Skeletal muscle satellite cell (primary cell): ENCODE measurements at regions not wholly inside any gene's neighbourhood (a gene's known extent, or its start where the extent isn't known, plus 50 kb on each side); places are given as distances from the start of the nearest gene placed in this dataset.

Experiments
- H3K27me3 ChIP-seq: 2 replicates; pipeline ENCODE4 v1.7.0; 2013; ENCODE audit warnings: low read length; ENCODE audit not compliant: control insufficient read depth, insufficient read depth
- H3K36me3 ChIP-seq: 2 replicates; pipeline ENCODE4 v1.7.0; 2013; ENCODE audit warnings: mild to moderate bottlenecking, control low read depth, low read length; ENCODE audit not compliant: insufficient read depth
- H3K4me1 ChIP-seq: 2 replicates; pipeline ENCODE4 v1.7.0; 2013; ENCODE audit warnings: low read length; ENCODE audit not compliant: control insufficient read depth, insufficient read depth
- H3K4me2 ChIP-seq: 2 replicates; pipeline ENCODE4 v1.7.0; 2013; ENCODE audit warnings: mild to moderate bottlenecking, low read length
- H3K4me3 ChIP-seq: 2 replicates; pipeline ENCODE4 v1.7.0; 2013; ENCODE audit warnings: low read length
- H3K9ac ChIP-seq: 2 replicates; pipeline ENCODE4 v1.7.0; 2013; ENCODE audit warnings: mild to moderate bottlenecking, low read depth, low read length, moderate library complexity
- H3K9me3 ChIP-seq: replicated peaks from 2 replicates; pipeline ENCODE4 v1.7.0; 2013; ENCODE audit warnings: mild to moderate bottlenecking, control low read depth, low read length

- Histone ChIP-seq H3K4me1 (no peaks in the 10 kb centered on the region), H3K27me3 (peaks cover 7% of the 10 kb centered on the region), H3K9me3 (no peaks in the 10 kb centered on the region), H3K4me2 (no peak overlapping the region), H3K4me3 (no peak overlapping the region), H3K36me3 (no peaks in the 10 kb centered on the region), H3K9ac (no peak overlapping the region)
Observed at GRCh38 chr5:136924490-136924889, 559.1 kb upstream of the TRPC7 start.

- peaks cover 6% of the 10 kb centered on the region for H3K27me3 ChIP-seq
- no peaks in the 10 kb centered on the region for H3K9me3 ChIP-seq
- H3K36me3 ChIP-seq = no peaks in the 10 kb centered on the region
- no peak overlapping the region for H3K9ac ChIP-seq
- no peaks in the 10 kb centered on the region for H3K4me1 ChIP-seq
- H3K4me3 ChIP-seq = no peak overlapping the region
- no peak overlapping the region for H3K4me2 ChIP-seq
Observed at GRCh38 chr5:136910625-136911024, 545.3 kb upstream of the TRPC7 start.

GRCh38 chr5:136909906-136910305, 544.6 kb upstream of the TRPC7 start:
- Histone ChIP-seq H3K4me3 (no peak overlapping the region), H3K4me1 (no peaks in the 10 kb centered on the region), H3K36me3 (no peaks in the 10 kb centered on the region)

GRCh38 chr5:136907371-136907770, 542.0 kb upstream of the TRPC7 start:
- H3K4me1 ChIP-seq = no peaks in the 10 kb centered on the region
- H3K4me2 ChIP-seq = no peak overlapping the region
- H3K9me3 ChIP-seq = no peaks in the 10 kb centered on the region
- H3K27me3 ChIP-seq = peaks cover 6% of the 10 kb centered on the region
- no peak overlapping the region for H3K4me3 ChIP-seq
- no peaks in the 10 kb centered on the region for H3K36me3 ChIP-seq
- H3K9ac ChIP-seq = no peak overlapping the region

More at GRCh38 chr5:136909906-136910305, 544.6 kb upstream of the TRPC7 start:
- H3K27me3 ChIP-seq = peaks cover 6% of the 10 kb centered on the region
- no peak overlapping the region for H3K4me2 ChIP-seq
- no peak overlapping the region for H3K9ac ChIP-seq
- no peaks in the 10 kb centered on the region for H3K9me3 ChIP-seq

GRCh38 chr5:136906545-136906944, 541.2 kb upstream of the TRPC7 start:
- Histone ChIP-seq H3K9me3 (no peaks in the 10 kb centered on the region), H3K4me2 (no peak overlapping the region), H3K27me3 (peaks cover 6% of the 10 kb centered on the region), H3K9ac (no peak overlapping the region), H3K4me1 (no peaks in the 10 kb centered on the region), H3K36me3 (no peaks in the 10 kb centered on the region), H3K4me3 (no peak overlapping the region)

- no peak overlapping the region for H3K4me2 ChIP-seq
- no peaks in the 10 kb centered on the region for H3K4me1 ChIP-seq
- H3K9ac ChIP-seq = no peak overlapping the region
- H3K27me3 ChIP-seq = peaks cover 9% of the 10 kb centered on the region
- H3K4me3 ChIP-seq = no peak overlapping the region
- H3K9me3 ChIP-seq = no peaks in the 10 kb centered on the region
- no peaks in the 10 kb centered on the region for H3K36me3 ChIP-seq
Observed at GRCh38 chr5:136905571-136905970, 540.2 kb upstream of the TRPC7 start.

- Histone ChIP-seq H3K4me2 (no peak overlapping the region), H3K27me3 (peaks cover 8% of the 10 kb centered on the region), H3K9ac (no peak overlapping the region), H3K9me3 (no peaks in the 10 kb centered on the region), H3K36me3 (no peaks in the 10 kb centered on the region), H3K4me3 (no peak overlapping the region), H3K4me1 (no peaks in the 10 kb centered on the region)
Observed at GRCh38 chr5:136894070-136894469, 528.7 kb upstream of the TRPC7 start.

- no peaks in the 10 kb centered on the region for H3K4me1 ChIP-seq
- no peaks in the 10 kb centered on the region for H3K9me3 ChIP-seq
- no peaks in the 10 kb centered on the region for H3K36me3 ChIP-seq
- no peak overlapping the region for H3K4me2 ChIP-seq
- no peak overlapping the region for H3K9ac ChIP-seq
- H3K27me3 ChIP-seq = peaks cover 18% of the 10 kb centered on the region
- H3K4me3 ChIP-seq = no peak overlapping the region
Observed at GRCh38 chr5:136892000-136892399, 526.7 kb upstream of the TRPC7 start.

GRCh38 chr5:136891175-136891972, 526.0 kb upstream of the TRPC7 start:
- no peaks in the 10 kb centered on the region for H3K36me3 ChIP-seq
- H3K27me3 ChIP-seq = peaks cover 22% of the 10 kb centered on the region
- H3K4me1 ChIP-seq = no peaks in the 10 kb centered on the region
- no peak overlapping the region for H3K4me2 ChIP-seq
- H3K9me3 ChIP-seq = no peaks in the 10 kb centered on the region
- no peak overlapping the region for H3K9ac ChIP-seq
- H3K4me3 ChIP-seq = no peak overlapping the region

GRCh38 chr5:136890431-136891148, 525.2 kb upstream of the TRPC7 start:
- Histone ChIP-seq H3K36me3 (no peaks in the 10 kb centered on the region), H3K9me3 (no peaks in the 10 kb centered on the region), H3K4me3 (no peak overlapping the region), H3K4me1 (no peaks in the 10 kb centered on the region), H3K27me3 (peaks cover 28% of the 10 kb centered on the region), H3K4me2 (no peak overlapping the region), H3K9ac (no peak overlapping the region)

- H3K4me1 ChIP-seq = no peaks in the 10 kb centered on the region
- no peaks in the 10 kb centered on the region for H3K9me3 ChIP-seq
- H3K27me3 ChIP-seq = peaks cover 42% of the 10 kb centered on the region
- H3K4me2 ChIP-seq = no peak overlapping the region
- H3K36me3 ChIP-seq = no peaks in the 10 kb centered on the region
- H3K4me3 ChIP-seq = no peak overlapping the region
- H3K9ac ChIP-seq = no peak overlapping the region
Observed at GRCh38 chr5:136886608-136887007, 521.3 kb upstream of the TRPC7 start.

- no peaks in the 10 kb centered on the region for H3K9me3 ChIP-seq
- no peak overlapping the region for H3K4me2 ChIP-seq
- H3K27me3 ChIP-seq = no peaks in the 10 kb centered on the region
- no peak overlapping the region for H3K4me3 ChIP-seq
- H3K4me1 ChIP-seq = no peaks in the 10 kb centered on the region
- H3K9ac ChIP-seq = no peak overlapping the region
- no peaks in the 10 kb centered on the region for H3K36me3 ChIP-seq
Observed at GRCh38 chr5:136864960-136865359, 499.6 kb upstream of the TRPC7 start.
